ENCODE measurements at regions not wholly inside any gene's neighbourhood (a gene's known extent, or its start where the extent isn't known, plus 50 kb on each side); places are given as distances from the start of the nearest gene placed in this dataset.

DNA sequence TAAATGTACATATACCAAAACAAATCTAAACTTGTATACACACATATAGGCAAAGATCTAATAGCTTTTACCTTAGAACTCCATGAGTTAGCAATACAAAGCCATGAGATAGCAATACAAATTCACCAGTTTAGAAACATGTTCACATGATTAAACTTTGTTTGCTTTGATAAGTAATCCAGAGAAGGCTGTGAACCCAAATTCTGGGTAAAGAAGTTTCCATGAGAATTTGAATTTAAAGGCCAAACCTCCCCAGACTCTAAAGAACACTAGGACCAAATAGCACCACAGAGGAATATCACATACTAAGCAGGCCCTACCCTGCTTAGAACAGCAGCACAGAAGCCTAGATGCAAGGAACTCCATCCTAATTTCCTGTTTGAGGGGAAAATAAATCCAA, 83.7 kb upstream of the TP63 start (continued):
- TF ChIP-seq CHAMP1 (IDR thresholded peaks at IDR 0.05) (no peak), ZNF41 (CRISPR knock-in tag; conservative IDR thresholded peaks at IDR 0.05) (no peak), MIER1 (IDR thresholded peaks at IDR 0.05; ENCODE audit: low read depth) (no peak), ELF4 (CRISPR knock-in tag; IDR thresholded peaks at IDR 0.05) (no peak), ZBTB9 (CRISPR knock-in tag; IDR thresholded peaks at IDR 0.05) (no peak), RBM34 (IDR thresholded peaks at IDR 0.05; ENCODE audit: borderline replicate concordance, insufficient read depth, low read length) (no peak)

DNA sequence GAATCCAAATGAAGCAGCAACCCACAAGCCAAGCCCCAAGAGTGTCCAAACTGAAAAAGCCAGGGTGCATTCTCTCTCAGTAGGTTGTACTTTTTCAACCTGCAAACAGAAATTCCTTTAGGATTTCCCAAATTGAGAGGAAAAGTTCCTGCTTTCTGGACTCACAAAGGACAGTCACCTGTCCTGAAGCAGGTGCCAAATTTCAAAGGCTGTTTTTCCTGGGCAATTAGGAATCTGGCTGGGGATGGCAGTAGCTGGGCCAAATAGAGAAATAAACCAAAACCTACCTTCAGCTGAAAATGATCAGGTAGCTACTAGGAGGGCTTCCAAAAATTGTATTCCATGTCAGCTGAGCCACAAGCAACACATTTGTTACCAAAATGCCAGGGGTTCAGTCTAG, 83.1 kb upstream of the TP63 start:
- in situ Hi-C loops (cut with MboI) = no loop called here
- ChIA-PET CTCF (ENCODE audit: low intra/inter-chr PET ratio) (no interaction called here), POLR2A (no interaction called here)
- no peaks in the 10 kb centered on the region for H3K27me3 ChIP-seq (ENCODE audit: control insufficient read depth in 2 of 2, insufficient read depth in 2 of 2, low read length in 2 of 2)
- no peak for FAIRE-seq
- DNase-seq (ENCODE audit: extremely low read depth in 1 of 4, low spot score in 3 of 4) = no peak
- H3K4me3 ChIP-seq = no peak overlapping the region
- no peak overlapping the region for H3K27ac ChIP-seq (ENCODE audit: extremely low read depth, low read depth, low read length)
- H3K4me1 ChIP-seq (replicated peaks in 1 of 2; ENCODE audit: control insufficient read depth in 2 of 2, insufficient read depth in 2 of 2, low read length in 2 of 2) = no peaks in the 10 kb centered on the region
- no peaks in the 10 kb centered on the region for H3K36me3 ChIP-seq (ENCODE audit: control insufficient read depth, insufficient read depth, low read length)
- ATAC-seq = no peak
- no peaks in the 10 kb centered on the region for H3K9me3 ChIP-seq (replicated peaks; ENCODE audit: control insufficient read depth, insufficient read depth, low read depth, low read length)
- no peaks in the 10 kb centered on the region for H4K20me1 ChIP-seq (replicated peaks; ENCODE audit: control insufficient read depth, insufficient read depth, low read length)
- H2AFZ ChIP-seq (ENCODE audit: low read depth, low read length) = no peak overlapping the region
- no peak for TF ChIP-seq SNRNP70 (optimal IDR thresholded peaks at IDR 0.05; ENCODE audit: low read depth, low read length)
- no peak overlapping the region for H3K9ac ChIP-seq (ENCODE audit: insufficient read depth in 1 of 2, low read depth in 2 of 2, low read length in 2 of 2)
- intact Hi-C loops (cut with micrococcal nuclease) = no loop called here
- H3K79me2 ChIP-seq (ENCODE audit: control insufficient read depth, insufficient read depth, low read length) = no peaks in the 10 kb centered on the region
- H3K9me1 ChIP-seq (ENCODE audit: control insufficient read depth, insufficient read depth, low read length) = no peaks in the 10 kb centered on the region
- no peak overlapping the region for H3K4me2 ChIP-seq (ENCODE audit: insufficient read depth, low read length)
- BruUV-seq (replicated peaks) = no TSS peak

All from K562 (cell line).